ENCODE measurements at regions not wholly inside any gene's neighbourhood (a gene's known extent, or its start where the extent isn't known, plus 50 kb on each side); places are given as distances from the start of the nearest gene placed in this dataset.

GRCh38 chr5:68995845-68996545, 97.8 kb upstream of the SLC30A5 start:
- intact Hi-C loops (cut with micrococcal nuclease; ENCODE audit: unreplicated experiment): no loop called here
- BruUV-seq (replicated peaks): no TSS peak
- Histone ChIP-seq H3K9me3 (ENCODE audit: control insufficient read depth, insufficient read depth, low read depth, low read length) (no peaks in the 10 kb centered on the region), H3K36me3 (ENCODE audit: control insufficient read depth, insufficient read depth, low read length) (no peaks in the 10 kb centered on the region), H3K4me3 (ENCODE audit: low read depth in 2 of 2, low read length in 2 of 2) (no peak overlapping the region), H3K27ac (ENCODE audit: low read length) (no peak overlapping the region), H3K27me3 (ENCODE audit: control insufficient read depth, insufficient read depth, low read length) (no peaks in the 10 kb centered on the region), H3K4me1 (ENCODE audit: control insufficient read depth, insufficient read depth, low read length) (no peaks in the 10 kb centered on the region)
- no peak for TF ChIP-seq SIN3A (IDR thresholded peaks at IDR 0.05; ENCODE audit: borderline replicate concordance, insufficient read depth, low read depth, low read length)
- TF ChIP-seq REST (IDR thresholded peaks at IDR 0.05; ENCODE audit: insufficient read depth in 1 of 2, low read depth in 2 of 2, low read length in 1 of 2): no peak
- TF ChIP-seq, protein P1, sequence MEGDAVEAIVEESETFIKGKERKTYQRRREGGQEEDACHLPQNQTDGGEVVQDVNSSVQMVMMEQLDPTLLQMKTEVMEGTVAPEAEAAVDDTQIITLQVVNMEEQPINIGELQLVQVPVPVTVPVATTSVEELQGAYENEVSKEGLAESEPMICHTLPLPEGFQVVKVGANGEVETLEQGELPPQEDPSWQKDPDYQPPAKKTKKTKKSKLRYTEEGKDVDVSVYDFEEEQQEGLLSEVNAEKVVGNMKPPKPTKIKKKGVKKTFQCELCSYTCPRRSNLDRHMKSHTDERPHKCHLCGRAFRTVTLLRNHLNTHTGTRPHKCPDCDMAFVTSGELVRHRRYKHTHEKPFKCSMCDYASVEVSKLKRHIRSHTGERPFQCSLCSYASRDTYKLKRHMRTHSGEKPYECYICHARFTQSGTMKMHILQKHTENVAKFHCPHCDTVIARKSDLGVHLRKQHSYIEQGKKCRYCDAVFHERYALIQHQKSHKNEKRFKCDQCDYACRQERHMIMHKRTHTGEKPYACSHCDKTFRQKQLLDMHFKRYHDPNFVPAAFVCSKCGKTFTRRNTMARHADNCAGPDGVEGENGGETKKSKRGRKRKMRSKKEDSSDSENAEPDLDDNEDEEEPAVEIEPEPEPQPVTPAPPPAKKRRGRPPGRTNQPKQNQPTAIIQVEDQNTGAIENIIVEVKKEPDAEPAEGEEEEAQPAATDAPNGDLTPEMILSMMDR (IDR thresholded peaks at IDR 0.05): no peak
- ATAC-seq: no peak
- ChIA-PET CTCF (no interaction called here), POLR2A (no interaction called here)
- in situ Hi-C loops (cut with HindIII; ENCODE audit: low pct_unique_long_range_greater_than_20kb, low sequenced_read_pairs): no loop called here
- DNase-seq (ENCODE audit: low read depth, low spot score): no peak

GRCh38 chr5:68999181-68999580, 94.6 kb upstream of the SLC30A5 start:
- ChIA-PET POLR2A (no interaction called here), CTCF (no interaction called here)
- no peaks in the 10 kb centered on the region for H3K4me1 ChIP-seq (ENCODE audit: control insufficient read depth, insufficient read depth, low read length)
- H3K27me3 ChIP-seq (ENCODE audit: control insufficient read depth, insufficient read depth, low read length): no peaks in the 10 kb centered on the region
- DNase-seq (ENCODE audit: low read depth, low spot score): no peak
- BruUV-seq (replicated peaks): no TSS peak
- intact Hi-C loops (cut with micrococcal nuclease; ENCODE audit: unreplicated experiment) (no loop called here), in situ Hi-C loops (cut with HindIII; ENCODE audit: low pct_unique_long_range_greater_than_20kb, low sequenced_read_pairs) (no loop called here)
- no peak for ATAC-seq
- TF ChIP-seq TCF7L2 (IDR thresholded peaks at IDR 0.05; ENCODE audit: low read depth, low read length): no peak
- no peak for TF ChIP-seq SIN3A (IDR thresholded peaks at IDR 0.05; ENCODE audit: borderline replicate concordance, insufficient read depth, low read depth, low read length)
- TF ChIP-seq, protein P1 (IDR thresholded peaks at IDR 0.05): no peak
- TF ChIP-seq POLR2AphosphoS5 (IDR thresholded peaks at IDR 0.05; ENCODE audit: low read depth, low read length): no peak
- no peak for TF ChIP-seq REST (IDR thresholded peaks at IDR 0.05; ENCODE audit: insufficient read depth in 1 of 2, low read depth in 2 of 2, low read length in 1 of 2)
- no peak overlapping the region for H3K4me3 ChIP-seq (ENCODE audit: low read depth in 2 of 2, low read length in 2 of 2)
- H3K9me3 ChIP-seq (ENCODE audit: control insufficient read depth, insufficient read depth, low read depth, low read length): no peaks in the 10 kb centered on the region
- no peak overlapping the region for H3K27ac ChIP-seq (ENCODE audit: low read length)
- H3K36me3 ChIP-seq (ENCODE audit: control insufficient read depth, insufficient read depth, low read length): no peaks in the 10 kb centered on the region
